SJSA1 (cell line): ENCODE measurements at regions not wholly inside any gene's neighbourhood (a gene's known extent, or its start where the extent isn't known, plus 50 kb on each side); places are given as distances from the start of the nearest gene placed in this dataset.

Experiments
- DNase-seq, 2 experiments: peaks; one replicate each; pipeline ENCODE4 v3.0.0-alpha.2; 2015 to 2020; ENCODE audit warnings: low spot score in 2 of 2, low read depth in 1 of 2
- H3K27ac ChIP-seq: fragments of 250-450 bp; sonication (Bioruptor Pico); 2 replicates; pipeline ENCODE4 v1.5.1; 2020; ENCODE audit warnings: mild to moderate bottlenecking, moderate library complexity
- H3K27me3 ChIP-seq: fragments of 250-450 bp; sonication (Bioruptor Pico); replicated peaks from 2 replicates; pipeline ENCODE4 v1.5.1; 2020; ENCODE audit warnings: mild to moderate bottlenecking, moderate library complexity
- H3K36me3 ChIP-seq: fragments of 250-450 bp; sonication (Bioruptor Pico); 2 replicates; pipeline ENCODE4 v1.5.1; 2020; ENCODE audit warnings: mild to moderate bottlenecking
- H3K4me1 ChIP-seq: fragments of 250-450 bp; sonication (Bioruptor Pico); replicated peaks from 2 replicates; pipeline ENCODE4 v1.6.1; 2021; ENCODE audit warnings: mild to moderate bottlenecking
- H3K4me3 ChIP-seq: fragments of 250-450 bp; sonication (Bioruptor Pico); 2 replicates; pipeline ENCODE4 v1.5.1; 2020; ENCODE audit warnings: mild to moderate bottlenecking
- H3K9me3 ChIP-seq: fragments of 250-450 bp; sonication (Bioruptor Pico); replicated peaks from 2 replicates; pipeline ENCODE4 v1.5.1; 2020; ENCODE audit warnings: mild to moderate bottlenecking

DNA sequence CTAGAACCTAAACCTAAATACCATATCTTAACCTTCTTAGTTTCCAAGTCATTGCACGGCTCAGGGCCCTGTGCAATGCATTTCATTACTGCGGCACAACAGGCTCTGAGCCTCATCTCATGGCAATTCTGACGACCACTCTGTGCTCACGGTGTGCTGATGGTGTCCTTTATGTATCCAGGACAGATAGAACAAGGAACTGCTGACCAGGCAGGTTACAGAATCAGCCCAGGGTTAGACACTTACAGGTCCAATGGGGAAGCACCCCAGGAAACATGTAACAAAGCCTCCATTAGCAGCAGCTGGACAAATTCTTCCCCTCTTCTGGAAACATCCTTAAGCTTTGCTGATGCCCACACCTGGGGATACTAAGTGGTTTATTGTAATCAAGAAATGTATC, 91.9 kb upstream of the NSMCE3 start:
- Histone ChIP-seq H3K27me3 (peaks cover 7% of the 10 kb centered on the region), H3K27ac (no peak overlapping the region), H3K36me3 (no peaks in the 10 kb centered on the region), H3K4me3 (no peak overlapping the region), H3K4me1 (no peaks in the 10 kb centered on the region), H3K9me3 (no peaks in the 10 kb centered on the region)
- no peak for DNase-seq

DNA sequence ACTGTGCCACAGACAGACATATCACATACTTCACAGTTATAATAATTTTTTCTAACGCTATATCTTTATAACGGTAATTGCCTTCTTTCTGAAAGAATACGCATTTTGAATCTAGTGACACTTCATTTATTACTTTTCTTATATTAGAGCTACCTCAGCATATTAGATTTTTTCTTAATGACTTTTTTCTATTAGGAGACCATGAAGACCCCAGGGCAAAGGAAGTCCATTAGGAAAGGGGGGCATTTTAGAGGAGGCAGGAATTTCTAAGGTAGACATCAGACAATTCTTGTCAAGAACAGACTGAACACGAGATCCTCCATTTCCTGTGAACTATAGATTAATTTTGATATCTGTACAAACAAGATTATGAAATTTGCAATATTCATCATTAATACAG, 90.5 kb upstream of the NSMCE3 start:
- Histone ChIP-seq H3K4me1 (no peaks in the 10 kb centered on the region), H3K27me3 (peaks cover 7% of the 10 kb centered on the region), H3K36me3 (no peaks in the 10 kb centered on the region), H3K9me3 (no peaks in the 10 kb centered on the region), H3K27ac (no peak overlapping the region), H3K4me3 (no peak overlapping the region)
- DNase-seq = no peak

DNA sequence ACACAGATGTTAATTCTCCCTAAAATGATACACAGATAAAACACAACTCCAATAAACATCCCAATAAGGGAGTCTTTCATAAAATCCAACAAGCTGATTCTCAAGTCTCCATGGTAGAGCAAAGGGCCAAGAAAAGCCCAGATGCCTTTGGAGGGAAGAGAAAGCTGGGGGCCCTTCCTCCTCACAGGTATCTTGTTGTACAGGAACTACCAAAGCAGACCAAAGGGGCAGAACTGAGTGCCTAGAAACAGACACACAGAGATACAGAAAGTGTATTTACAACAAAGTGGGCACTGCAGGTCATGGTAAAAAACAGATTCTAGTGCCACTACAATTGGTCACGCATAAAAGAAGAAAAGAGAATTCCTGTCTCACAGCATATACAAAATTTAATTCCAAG, 87.2 kb upstream of the NSMCE3 start:
- Histone ChIP-seq H3K27ac (no peak overlapping the region), H3K9me3 (no peaks in the 10 kb centered on the region), H3K4me1 (no peaks in the 10 kb centered on the region), H3K36me3 (no peaks in the 10 kb centered on the region), H3K27me3 (peaks cover 4% of the 10 kb centered on the region), H3K4me3 (no peak overlapping the region)
- DNase-seq = no peak

DNA sequence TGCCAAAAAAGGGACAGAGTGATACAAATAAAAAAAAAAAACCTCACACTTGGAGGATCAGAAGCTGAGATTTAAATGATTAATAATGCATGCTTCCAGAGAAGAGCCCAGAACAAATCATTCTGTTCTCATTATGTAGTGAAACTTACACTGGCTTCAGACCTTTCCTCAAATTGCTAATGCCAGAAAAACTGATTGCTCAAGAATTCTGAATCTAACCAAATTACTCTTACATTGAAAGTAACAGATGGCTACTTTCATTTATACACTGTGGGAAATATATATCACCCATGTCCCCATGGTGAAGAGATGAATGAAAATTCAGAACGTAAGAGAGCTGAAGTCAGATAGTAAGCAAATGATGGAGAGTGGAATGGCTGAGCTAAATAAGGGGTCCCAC, 85.9 kb upstream of the NSMCE3 start:
- Histone ChIP-seq H3K36me3 (no peaks in the 10 kb centered on the region), H3K4me3 (no peak overlapping the region), H3K27me3 (peaks cover 7% of the 10 kb centered on the region), H3K27ac (no peak overlapping the region), H3K4me1 (no peaks in the 10 kb centered on the region), H3K9me3 (no peaks in the 10 kb centered on the region)
- no peak for DNase-seq

DNA sequence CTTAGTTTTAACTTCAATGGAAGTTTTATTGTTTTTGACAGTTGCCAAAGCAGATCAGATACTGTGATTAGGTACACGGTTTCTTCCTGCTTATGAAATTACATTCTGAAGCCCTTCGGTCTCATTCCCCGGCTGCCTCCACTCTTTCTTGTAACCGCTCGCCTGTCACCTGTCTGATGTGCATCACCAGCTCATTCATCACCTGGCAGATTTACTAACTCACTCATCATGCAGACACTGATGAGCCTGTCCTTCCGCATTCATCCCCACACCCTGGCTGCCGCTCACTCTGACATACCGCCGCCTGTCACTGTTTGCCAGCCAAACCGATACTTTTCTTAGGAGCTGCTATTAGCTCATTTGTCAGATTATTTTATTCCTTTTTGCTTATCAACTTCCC, 82.8 kb upstream of the NSMCE3 start:
- Histone ChIP-seq H3K27me3 (peaks cover 3% of the 10 kb centered on the region), H3K9me3 (no peaks in the 10 kb centered on the region), H3K36me3 (no peaks in the 10 kb centered on the region), H3K27ac (no peak overlapping the region), H3K4me3 (no peak overlapping the region), H3K4me1 (no peaks in the 10 kb centered on the region)
- DNase-seq = no peak

DNA sequence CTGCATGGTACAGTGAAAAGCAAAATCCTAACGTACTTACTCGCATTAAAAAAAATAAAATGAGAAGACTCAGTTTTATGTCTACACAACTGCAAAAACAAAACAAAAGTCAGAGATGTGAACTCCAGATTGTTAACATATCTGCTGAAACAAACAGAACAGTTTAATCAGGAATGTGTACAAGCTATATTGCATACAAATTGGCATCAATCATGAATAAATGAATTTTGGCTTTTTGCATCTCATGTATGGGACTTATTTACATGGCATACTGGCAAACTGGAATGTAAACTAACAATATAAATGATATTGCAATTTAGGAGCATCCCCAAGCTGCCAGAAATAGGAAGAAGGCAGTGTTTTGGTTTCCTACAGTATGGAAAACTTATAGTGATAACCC, 79.6 kb upstream of the NSMCE3 start:
- Histone ChIP-seq H3K27me3 (peaks cover 8% of the 10 kb centered on the region; the same call in 1 of the 2 replicates), H3K27ac (no peak overlapping the region), H3K36me3 (no peaks in the 10 kb centered on the region), H3K4me3 (no peak overlapping the region), H3K9me3 (no peaks in the 10 kb centered on the region), H3K4me1 (no peaks in the 10 kb centered on the region)
- DNase-seq = no peak

DNA sequence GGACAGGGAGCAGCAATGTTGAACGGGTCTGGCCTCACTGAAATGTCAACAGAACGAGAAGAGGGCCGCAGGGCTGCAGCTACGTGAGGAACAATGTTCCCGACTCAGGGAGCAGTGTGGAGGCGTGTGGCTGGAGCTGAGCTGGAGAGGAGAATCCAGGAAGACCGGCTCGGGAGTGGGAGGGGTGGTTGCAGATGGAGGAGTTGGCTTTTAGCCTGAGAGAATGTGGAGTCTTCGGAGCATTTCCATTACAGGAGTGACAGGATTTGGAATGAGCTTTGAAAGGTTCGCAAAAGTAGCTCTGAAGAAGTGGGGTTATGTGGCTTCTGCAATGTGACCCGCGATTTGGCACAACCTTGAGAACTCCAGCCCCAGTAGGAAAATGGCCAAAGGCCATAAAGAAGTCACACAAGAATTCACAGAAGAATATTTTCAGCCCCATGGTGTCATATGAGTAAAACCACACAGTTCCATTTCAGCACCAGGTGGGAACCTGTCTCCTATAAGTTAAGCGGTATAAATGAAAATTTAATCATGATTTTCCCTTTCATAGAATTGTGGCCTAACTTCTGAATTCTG, 78.8 kb upstream of the NSMCE3 start:
- Histone ChIP-seq H3K27me3 (peaks cover 8% of the 10 kb centered on the region; the same call in 1 of the 2 replicates), H3K36me3 (no peaks in the 10 kb centered on the region), H3K4me3 (no peak overlapping the region), H3K27ac (no peak overlapping the region), H3K9me3 (no peaks in the 10 kb centered on the region), H3K4me1 (no peaks in the 10 kb centered on the region)
- DNase-seq = no peak

DNA sequence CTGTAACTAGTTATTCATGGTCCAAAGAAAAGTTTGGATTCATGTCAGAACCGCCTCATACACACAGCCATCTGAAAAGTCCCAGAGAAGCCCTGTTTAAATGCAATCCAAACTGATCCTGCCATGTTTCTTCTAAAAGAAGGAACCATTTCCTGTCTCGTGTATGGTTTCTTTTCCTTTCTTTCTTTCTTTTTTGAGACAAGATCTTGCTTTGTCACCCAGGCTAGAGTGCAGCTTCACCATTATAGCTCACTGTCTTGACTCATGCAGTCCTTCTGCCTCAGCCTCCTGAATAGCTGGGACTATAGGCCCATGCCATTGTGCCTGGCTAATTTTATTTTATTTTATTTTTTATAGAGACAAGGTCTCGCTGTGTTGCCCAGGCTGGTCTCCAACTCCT, 77.4 kb upstream of the NSMCE3 start:
- Histone ChIP-seq H3K9me3 (no peaks in the 10 kb centered on the region), H3K27me3 (peaks cover 8% of the 10 kb centered on the region; the same call in 1 of the 2 replicates), H3K4me1 (no peaks in the 10 kb centered on the region), H3K27ac (no peak overlapping the region), H3K4me3 (no peak overlapping the region), H3K36me3 (no peaks in the 10 kb centered on the region)
- DNase-seq = no peak

DNA sequence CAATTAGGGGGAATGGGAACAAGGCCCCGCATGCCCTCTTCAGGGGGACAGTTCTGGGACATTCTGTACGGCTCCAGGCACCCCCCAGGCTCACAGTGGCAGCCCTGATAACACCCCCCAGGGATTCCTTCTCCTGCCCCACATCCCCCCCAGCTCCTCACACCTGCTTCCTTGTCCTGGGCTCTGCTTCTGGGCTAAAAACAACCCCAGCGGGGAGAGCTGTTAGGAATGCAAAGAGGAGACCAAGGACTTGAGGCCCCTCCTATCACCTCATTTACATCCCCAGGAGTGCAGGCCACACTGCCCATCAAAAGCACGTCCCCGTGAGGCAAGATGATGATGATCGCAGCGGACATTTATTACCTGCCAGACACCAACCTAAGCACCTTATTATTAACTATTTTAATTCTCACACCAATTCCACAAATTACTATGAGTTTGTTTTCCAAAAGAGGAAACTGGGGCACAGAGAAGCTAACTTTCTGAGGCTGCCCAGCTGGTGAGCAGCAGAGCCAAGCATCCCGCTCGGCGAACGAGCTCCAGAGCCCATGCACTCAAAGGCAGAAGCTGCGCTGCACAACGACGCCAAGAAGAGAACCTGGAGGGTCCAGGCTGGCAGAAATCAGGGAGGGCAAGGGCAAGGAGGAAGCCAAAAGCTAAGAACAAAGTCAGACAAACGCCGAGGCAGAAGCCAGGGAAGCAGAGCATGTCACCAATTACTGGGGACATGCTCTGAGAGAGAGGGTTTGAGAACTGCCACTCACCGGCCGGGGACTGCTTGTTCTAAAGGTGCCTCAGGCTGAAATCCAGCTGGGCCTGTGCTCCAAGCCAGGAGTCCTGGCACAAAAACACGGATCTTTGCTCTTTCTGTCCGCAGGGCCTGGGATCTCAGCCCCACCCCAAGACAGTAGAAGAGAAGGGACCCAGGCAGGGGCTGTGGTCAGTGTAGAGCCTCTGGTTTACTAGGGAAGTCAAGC, 76.2 kb upstream of the NSMCE3 start:
- Histone ChIP-seq H3K36me3 (no peaks in the 10 kb centered on the region), H3K9me3 (no peaks in the 10 kb centered on the region), H3K27ac (no peak overlapping the region), H3K27me3 (0 out of 2 replicates have a peak, but pooled peaks cover 5% of the 10 kb centered on the region), H3K4me3 (no peak overlapping the region), H3K4me1 (no peaks in the 10 kb centered on the region)
- no peak for DNase-seq

DNA sequence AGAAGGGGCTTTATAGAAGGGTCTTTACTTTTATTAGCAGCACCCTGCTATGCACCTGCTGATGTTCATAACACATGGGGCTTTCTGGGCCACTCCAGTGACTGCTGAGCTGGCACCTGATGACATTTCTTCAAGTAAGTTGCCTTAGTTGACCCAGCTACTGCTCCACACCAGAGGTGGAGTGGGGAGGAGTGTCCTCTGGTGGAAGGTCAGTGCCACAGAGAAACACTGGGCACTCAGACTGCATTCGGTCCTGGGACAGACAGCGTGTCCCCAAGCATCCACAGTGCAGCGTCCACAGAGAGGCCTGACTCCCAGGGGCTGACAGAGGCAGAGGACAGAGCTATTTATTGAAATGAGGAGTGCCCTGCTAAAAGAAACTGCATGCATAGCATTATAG, 74.9 kb upstream of the NSMCE3 start:
- DNase-seq = no peak
- Histone ChIP-seq H3K27ac (no peak overlapping the region), H3K36me3 (no peaks in the 10 kb centered on the region), H3K4me3 (no peak overlapping the region), H3K4me1 (no peaks in the 10 kb centered on the region), H3K9me3 (no peaks in the 10 kb centered on the region), H3K27me3 (peaks cover 5% of the 10 kb centered on the region)

DNA sequence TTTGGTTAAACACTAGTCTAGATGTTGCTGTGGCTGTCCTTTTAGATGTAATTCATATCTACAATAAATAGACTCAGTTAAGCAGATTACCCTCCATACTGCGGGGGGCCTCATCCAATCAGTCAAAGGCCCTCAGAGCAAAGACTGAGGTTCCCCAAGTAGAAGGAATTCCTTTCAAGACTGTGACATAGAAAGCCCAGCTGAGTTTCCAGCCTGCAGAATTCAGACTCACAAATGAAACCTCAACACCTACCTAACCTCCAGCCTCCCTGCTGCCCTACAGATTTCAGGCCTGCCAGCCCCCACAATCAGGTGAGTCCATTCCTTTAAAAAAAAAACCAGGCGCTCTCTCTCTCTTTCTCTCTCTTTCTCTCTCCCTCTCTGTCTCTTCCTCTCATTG, 73.6 kb upstream of the NSMCE3 start:
- Histone ChIP-seq H3K27ac (no peak overlapping the region), H3K4me3 (no peak overlapping the region), H3K4me1 (no peaks in the 10 kb centered on the region), H3K27me3 (peaks cover 5% of the 10 kb centered on the region), H3K36me3 (no peaks in the 10 kb centered on the region), H3K9me3 (no peaks in the 10 kb centered on the region)
- no peak for DNase-seq

DNA sequence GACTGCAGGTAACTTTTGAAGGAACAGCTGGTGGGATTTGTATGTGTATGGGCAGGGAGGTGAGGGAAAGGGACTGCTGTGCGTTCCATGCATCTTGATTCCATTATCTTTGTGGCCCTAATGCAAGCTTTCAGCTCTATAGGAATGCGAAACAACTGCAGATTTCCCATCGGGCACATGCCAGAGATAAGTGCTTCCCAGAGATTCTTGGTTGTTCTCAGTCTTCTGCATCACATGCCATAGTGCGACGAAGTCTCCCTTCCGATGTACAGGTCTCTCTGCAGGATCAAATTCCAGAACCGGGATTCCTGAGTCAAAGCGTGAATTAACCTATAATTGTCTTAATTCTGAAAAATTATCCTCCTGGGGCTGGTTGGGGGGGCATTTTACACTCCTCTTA, 72.6 kb upstream of the NSMCE3 start:
- no peak for DNase-seq
- H3K9me3 ChIP-seq = no peaks in the 10 kb centered on the region
- no peaks in the 10 kb centered on the region for H3K4me1 ChIP-seq

DNA sequence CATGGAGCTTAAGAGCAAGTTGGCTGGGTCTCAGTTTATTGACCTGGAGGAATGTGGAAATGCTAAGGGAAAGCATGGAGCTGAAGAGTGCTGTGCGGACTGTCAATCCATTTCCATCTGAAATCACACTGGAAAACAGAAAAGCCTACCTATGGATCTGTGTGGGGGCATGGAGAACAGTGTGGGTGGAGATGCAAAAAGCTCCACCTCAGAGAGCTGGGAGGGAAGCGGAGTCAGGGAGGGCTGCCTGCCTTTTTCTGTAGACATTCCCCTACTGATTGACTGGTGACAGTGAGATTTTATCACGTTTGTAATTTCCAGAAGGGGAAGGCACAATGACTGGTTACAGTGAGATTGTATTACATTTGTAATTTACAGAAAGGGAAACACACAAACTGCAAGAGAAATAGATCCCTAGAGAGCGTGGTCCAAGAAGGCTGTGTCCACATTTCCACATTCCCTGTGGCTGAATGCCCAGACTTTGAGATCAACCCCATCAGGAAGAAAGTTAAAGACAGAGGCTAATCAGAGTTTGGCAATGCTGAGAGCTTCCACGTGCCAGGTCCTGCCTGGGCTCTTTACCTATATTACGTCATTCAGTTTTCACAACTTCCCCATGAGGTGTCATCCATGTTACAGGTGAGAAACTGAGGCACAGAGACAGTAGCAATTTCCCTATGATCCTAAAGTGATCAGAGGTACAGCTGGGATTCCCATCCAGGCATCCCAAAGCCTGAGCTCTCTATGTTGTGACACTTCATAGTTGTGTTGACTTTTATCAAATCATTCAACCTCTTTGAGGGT, 67.7 kb upstream of the NSMCE3 start:
- H3K4me1 ChIP-seq = no peaks in the 10 kb centered on the region
- no peak for DNase-seq
- H3K27me3 ChIP-seq = no peaks in the 10 kb centered on the region; the same call in none of the 2 replicates

More for the DNA sequence above, 72.6 kb upstream of the NSMCE3 start:
- Histone ChIP-seq H3K4me3 (no peak overlapping the region), H3K27me3 (peaks cover 4% of the 10 kb centered on the region), H3K36me3 (no peaks in the 10 kb centered on the region), H3K27ac (no peak overlapping the region)

DNA sequence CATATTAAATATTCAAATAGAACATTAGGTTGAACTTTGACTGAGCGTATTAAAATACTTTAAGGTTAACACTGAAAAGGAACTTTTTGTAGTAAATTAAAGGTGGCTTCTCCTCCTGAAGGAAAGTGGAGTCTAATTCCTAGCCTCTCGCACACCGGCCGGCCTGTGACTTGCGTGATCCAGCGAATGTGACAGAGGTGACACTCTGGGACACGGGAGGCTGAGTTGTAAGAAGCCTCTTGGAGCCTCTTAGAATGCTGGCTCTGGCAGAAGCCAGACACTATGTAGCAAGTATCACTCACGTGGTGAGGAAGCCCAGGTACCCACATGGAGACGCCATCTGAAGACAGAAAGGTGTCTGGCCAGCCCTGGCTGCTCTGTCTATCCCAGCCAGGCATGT, 64.9 kb upstream of the NSMCE3 start:
- Histone ChIP-seq H3K4me3 (no peak overlapping the region), H3K9me3 (no peaks in the 10 kb centered on the region), H3K27me3 (no peaks in the 10 kb centered on the region; the same call in 1 of the 2 replicates), H3K4me1 (no peaks in the 10 kb centered on the region), H3K36me3 (no peaks in the 10 kb centered on the region), H3K27ac (no peak overlapping the region)
- no peak for DNase-seq

More for the DNA sequence above, 67.7 kb upstream of the NSMCE3 start:
- Histone ChIP-seq H3K36me3 (no peaks in the 10 kb centered on the region), H3K4me3 (no peak overlapping the region), H3K27ac (no peak overlapping the region), H3K9me3 (no peaks in the 10 kb centered on the region)
